ENCODE measurements at regions not wholly inside any gene's neighbourhood (a gene's known extent, or its start where the extent isn't known, plus 50 kb on each side); places are given as distances from the start of the nearest gene placed in this dataset.

DNA sequence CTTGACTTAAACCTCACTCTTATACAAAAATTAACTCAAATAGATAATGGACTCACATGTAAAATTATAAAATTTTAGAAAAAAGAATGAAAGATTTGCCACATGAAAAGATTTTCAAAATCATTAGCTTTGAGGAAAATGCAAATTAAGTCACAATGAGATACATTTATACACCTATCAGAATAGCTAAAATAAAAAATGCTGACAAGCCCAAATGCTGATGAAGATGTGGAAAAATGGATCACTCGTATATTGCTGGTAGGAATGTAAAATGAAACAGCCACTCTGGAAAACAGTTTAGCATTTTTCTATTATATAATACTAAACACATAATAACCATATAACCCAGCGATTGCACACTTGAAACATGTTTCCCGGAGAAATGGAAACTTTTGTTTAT, 316.2 kb downstream of the ANKRD50 start:
- no peak for DNase-seq

DNA sequence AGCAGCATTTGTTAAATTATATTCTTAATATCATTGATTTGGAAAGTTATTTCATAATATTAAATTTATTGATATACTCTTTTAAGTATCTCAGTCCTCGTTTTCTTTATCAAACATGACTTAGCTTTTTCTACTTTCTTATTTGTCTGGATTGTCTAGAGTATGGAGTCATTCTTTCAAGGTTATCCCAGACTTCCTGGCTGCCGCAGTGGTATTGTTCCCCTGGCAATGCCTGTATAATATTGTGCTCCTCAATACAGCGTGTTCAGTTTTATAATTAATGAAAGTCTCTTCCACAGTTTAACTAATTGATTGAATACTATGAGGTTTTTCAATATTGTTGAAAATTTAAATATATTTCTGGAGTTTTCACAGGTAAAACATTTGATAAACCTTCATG, 310.9 kb downstream of the ANKRD50 start:
- no peak for DNase-seq

- no peak for DNase-seq
Observed at GRCh38 chr4:124409044-124409443, 303.5 kb downstream of the ANKRD50 start.

GRCh38 chr4:124414276-124415040, 298.1 kb downstream of the ANKRD50 start:
- DNase-seq: no peak

DNA sequence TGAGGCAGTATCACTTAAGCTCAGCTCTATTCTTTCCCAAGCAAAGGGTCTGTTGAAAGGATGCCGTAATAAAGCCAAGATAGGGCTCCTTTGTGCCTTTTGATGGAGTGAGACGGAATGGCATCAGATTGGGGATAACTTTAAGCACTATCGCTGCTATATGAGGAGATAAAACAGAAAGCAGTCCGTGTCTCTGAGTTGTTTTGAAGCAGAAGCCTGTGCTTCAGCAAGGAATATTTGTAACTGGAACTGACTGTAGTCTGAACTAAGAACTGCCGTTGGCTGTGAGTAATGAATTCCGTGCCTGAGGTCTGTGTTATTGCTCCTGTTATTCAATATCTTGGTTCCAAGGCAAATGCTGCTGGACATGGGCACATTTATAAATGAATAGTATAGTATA, 297.4 kb downstream of the ANKRD50 start:
- no peak for DNase-seq

- DNase-seq: no peak
Observed at GRCh38 chr4:124417371-124417770, 295.2 kb downstream of the ANKRD50 start.

DNA sequence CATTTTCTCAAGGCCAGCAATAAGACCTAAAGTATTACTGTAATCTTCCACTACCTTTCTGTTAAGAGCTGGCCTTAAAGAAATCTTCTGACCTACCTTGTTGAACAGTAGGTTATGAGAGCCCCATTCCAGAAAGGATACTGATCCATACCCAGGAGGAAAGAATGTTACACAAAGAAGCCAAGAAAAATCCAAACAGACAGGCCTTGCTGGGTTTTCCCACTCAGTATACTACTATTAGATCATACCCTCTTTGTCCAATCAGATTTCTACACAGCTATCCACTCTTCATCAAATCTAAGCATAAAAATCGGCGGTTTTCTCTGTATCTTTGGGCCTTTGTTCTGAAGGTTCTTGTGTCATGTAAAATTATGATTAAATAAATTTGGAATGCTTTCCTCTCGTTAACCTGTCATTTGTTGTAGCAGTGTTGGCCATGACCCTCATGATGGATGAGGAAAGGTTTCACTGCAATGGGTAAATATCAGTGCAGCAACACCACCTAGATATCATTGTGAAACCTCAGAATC, 292.3 kb downstream of the ANKRD50 start:
- DNase-seq: no peak

DNA sequence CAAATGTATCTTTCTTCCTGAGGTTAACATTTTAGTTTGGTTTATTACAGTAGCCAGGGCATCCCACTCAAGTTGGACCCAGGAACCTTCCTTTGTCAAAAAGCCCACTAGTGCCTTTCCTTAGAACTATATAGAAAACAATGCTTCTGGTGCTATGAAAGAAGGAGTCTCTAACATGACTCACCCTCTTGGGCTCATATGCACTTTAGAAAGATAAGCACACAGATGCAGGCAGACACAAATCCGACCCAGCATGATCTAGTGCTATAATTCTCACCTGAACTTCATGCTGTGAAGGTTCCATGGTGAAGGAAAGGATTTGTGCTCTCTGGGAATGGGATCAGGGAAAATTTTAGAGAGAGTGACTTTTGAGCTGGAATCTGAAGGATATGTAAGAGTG, 289.4 kb downstream of the ANKRD50 start:
- DNase-seq: no peak

DNA sequence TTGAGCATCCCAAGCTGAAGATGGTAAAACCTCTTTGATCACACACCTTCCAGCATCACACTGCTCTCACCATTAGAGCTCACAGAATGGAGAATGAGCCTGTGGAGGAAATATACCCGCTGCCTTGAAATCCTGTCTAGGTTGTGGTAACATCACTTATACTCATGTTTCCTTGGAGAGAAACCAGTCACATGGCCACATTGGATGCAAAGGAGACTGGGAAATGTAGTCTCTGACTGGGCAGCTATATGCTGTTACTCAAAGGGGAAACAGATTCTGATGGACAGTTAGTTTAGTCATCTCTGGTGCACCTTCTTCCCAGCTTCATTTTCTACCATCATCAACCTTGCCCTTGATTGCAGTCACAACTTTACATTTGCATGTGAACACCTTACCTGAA, 286.3 kb downstream of the ANKRD50 start:
- DNase-seq: no peak

GRCh38 chr4:124427095-124427767, 285.3 kb downstream of the ANKRD50 start:
- DNase-seq: no peak

DNA sequence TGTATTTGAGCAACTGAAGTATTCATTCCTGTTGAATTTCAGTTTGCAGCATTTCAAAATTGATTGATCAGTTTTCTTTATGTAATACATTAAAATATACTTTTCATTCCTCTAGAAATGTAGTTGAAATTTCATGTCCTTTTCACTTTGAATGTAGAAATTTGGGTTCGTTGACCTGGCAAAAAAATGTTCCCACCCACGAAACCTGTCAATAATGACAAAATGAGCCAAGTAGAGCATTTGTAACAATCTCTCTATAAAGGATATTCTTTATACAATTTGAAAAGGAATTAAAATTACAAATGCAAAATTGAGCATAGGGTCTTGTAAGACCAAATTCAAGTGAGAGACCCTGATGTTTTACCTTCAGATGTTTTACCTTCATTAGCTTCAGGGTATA, 283.9 kb downstream of the ANKRD50 start:
- no peak for DNase-seq

DNA sequence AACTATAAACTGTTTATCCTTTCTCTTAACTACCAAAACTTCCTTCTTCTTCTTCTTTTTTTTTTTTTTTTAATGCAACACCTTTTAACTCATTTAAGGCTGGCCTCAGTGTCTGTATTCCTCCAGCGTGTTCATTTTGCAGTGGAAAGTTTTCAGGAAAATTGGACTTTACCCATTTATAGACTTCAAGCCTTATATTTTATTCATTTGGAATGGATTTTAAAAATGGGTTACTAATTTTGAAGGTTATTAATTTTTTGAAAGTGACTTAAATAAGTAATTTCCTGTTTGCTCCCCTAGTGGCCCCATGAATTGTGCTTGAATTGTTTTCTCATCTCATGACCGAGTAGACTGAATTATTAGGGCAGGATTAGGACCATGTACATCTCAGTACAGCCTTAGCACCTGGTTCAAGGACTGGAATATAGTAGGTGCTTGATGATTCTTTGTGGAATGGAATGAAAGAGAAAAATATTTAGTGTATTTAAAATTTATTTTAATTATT, 282.7 kb downstream of the ANKRD50 start:
- DNase-seq: no peak

- DNase-seq: no peak
Observed at GRCh38 chr4:124431653-124432192, 280.8 kb downstream of the ANKRD50 start.

- DNase-seq: no peak
Observed at GRCh38 chr4:124432500-124432899, 280.0 kb downstream of the ANKRD50 start.

DNA sequence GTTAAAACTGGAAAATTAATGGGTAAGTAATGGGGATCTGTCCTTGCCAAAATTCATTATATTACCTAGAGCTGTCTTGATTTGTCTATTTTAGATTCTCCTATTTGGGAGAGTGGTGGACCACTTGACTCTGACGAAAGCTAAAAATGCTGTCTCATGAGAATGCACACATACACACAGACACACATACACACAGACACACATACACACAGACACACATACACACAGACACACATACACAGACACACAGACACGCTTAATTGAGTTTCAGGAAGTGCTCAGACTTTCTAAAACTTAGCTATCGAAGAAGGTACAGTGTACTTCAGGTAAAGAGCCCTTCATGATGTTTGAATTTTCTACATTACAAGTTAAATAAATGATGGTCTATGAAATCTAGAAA, 279.5 kb downstream of the ANKRD50 start:
- no peak for DNase-seq

GRCh38 chr4:124433500-124433899, 279.0 kb downstream of the ANKRD50 start:
- no peak for DNase-seq

- no peak for DNase-seq
Observed at GRCh38 chr4:124435274-124435950, 277.1 kb downstream of the ANKRD50 start.

- DNase-seq: no peak
Observed at GRCh38 chr4:124437853-124438495, 274.6 kb downstream of the ANKRD50 start.

GRCh38 chr4:124445071-124445470, 267.5 kb downstream of the ANKRD50 start:
- DNase-seq: no peak

- DNase-seq: no peak
Observed at GRCh38 chr4:124449881-124450280, 262.7 kb downstream of the ANKRD50 start.

- no peak for DNase-seq
Observed at GRCh38 chr4:124450851-124451250, 261.7 kb downstream of the ANKRD50 start.

DNA sequence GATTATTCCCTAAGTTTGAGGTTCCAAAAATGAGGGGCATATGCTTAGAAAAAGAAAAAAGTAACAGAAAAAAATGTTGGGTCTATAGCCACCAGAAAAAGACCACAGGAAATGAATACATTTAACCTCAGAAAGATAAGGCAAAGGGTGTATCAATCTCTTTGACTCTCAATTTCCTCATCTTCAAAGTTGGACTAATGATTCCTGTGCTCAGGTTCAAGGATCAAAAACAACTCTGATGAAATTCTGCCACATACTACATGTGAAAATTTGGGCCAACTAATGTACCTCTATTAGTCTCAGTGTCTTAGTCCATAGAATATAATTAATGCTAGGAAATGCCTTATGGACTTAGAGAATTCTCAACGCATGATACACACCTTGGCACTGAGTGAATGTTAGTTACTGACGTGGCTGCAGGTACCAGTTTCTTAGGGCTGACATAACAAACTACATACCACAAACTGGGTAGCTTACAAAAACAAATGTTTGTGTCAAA, 257.7 kb downstream of the ANKRD50 start:
- DNase-seq: no peak

DNA sequence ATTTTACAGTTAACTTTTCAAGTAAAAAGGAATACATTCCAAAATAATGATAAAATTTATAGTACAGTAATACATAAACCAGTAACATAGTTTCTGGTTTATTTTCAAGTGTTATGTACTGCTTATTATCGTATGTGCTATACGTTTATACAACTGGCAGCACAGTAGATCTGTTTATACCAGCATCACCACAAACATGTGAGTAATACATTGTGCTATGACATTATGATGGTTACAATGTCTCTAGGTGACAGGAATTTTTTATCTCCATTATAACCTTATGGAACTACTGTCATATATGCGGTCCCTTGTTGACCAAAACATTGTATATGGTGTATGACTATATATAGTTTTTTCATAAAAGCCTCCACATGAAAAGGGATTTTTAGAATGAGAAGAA, 256.9 kb downstream of the ANKRD50 start:
- DNase-seq: no peak
